ENCODE measurements at regions not wholly inside any gene's neighbourhood (a gene's known extent, or its start where the extent isn't known, plus 50 kb on each side); places are given as distances from the start of the nearest gene placed in this dataset.

DNA sequence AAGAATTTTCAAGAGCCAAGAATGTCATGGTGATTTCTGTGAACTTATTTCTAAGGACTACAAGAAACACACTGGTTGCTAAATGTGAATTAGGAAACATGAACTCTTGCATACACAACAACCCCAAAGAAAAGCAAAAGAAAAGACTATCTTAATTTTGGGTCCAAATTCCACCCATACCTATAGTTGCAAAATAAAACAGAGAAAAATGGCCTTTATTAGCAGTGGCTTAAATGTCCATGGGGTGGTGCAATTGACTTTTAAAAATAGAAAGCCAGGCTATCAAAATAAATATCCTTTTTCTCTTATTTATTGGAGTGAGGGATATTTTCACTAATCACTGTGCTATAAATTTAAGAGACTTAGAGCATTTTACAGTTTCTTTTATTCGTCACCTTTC, 80.9 kb upstream of the DPYD start:
- TF ChIP-seq, protein P1, sequence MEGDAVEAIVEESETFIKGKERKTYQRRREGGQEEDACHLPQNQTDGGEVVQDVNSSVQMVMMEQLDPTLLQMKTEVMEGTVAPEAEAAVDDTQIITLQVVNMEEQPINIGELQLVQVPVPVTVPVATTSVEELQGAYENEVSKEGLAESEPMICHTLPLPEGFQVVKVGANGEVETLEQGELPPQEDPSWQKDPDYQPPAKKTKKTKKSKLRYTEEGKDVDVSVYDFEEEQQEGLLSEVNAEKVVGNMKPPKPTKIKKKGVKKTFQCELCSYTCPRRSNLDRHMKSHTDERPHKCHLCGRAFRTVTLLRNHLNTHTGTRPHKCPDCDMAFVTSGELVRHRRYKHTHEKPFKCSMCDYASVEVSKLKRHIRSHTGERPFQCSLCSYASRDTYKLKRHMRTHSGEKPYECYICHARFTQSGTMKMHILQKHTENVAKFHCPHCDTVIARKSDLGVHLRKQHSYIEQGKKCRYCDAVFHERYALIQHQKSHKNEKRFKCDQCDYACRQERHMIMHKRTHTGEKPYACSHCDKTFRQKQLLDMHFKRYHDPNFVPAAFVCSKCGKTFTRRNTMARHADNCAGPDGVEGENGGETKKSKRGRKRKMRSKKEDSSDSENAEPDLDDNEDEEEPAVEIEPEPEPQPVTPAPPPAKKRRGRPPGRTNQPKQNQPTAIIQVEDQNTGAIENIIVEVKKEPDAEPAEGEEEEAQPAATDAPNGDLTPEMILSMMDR (IDR thresholded peaks at IDR 0.05; ENCODE audit: unreplicated experiment in 3 of 3), result peak in 1 of 3 experiments; percentile 11
- Mint-ChIP-seq H3K27me3 (ENCODE audit: low read depth) (no peaks in the 10 kb centered on the region), H3K27ac (no peak overlapping the region), H3K4me1 (no peaks in the 10 kb centered on the region), H3K4me3 (no peak overlapping the region), H3K9me3 (no peaks in the 10 kb centered on the region), H3K36me3 (ENCODE audit: low read depth) (no peaks in the 10 kb centered on the region)

DNA sequence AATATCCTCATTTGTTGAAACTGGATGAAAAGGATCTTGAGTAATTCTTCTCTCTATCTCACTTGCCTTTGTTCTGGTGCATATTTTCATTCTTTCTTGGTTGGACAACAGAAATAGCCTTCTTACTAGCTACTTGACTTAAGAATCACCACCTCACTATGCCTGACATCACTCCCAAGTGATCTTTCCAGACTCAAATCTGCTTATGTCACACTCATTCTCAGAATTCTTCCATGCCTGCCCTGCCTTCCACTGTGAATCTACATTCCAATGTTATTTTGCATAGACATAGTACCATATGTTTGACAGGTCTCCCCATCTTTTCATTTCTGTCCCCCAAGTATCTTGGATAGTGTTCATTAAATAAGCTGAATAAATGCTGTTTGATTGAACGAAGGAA, 78.5 kb upstream of the DPYD start:
- Mint-ChIP-seq H3K9me3 (no peaks in the 10 kb centered on the region), H3K4me1 (no peaks in the 10 kb centered on the region), H3K27me3 (ENCODE audit: low read depth) (no peaks in the 10 kb centered on the region), H3K4me3 (no peak overlapping the region), H3K36me3 (ENCODE audit: low read depth) (no peaks in the 10 kb centered on the region), H3K27ac (no peak overlapping the region)
- TF ChIP-seq, protein P1 (IDR thresholded peaks at IDR 0.05; ENCODE audit: unreplicated experiment in 3 of 3), result no peak

DNA sequence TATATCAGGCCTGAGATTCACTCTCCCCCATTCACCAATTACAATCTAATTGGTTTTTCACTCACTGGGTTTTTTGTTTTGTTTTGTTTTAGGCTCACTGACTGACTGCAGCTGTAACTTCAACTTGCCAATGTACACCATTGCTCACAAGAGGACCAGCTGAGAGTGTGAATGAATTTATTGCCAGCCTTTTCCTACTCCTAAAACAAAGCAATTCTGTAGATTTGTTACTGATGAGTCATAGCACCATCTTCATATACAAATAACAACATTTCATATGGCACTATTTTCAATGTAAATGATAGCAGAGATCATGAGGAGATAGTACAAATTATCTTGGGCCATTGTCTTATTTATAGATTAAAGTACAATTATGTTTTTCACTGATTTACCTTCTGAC, 76.0 kb upstream of the DPYD start:
- TF ChIP-seq, protein P1 (IDR thresholded peaks at IDR 0.05; ENCODE audit: unreplicated experiment in 3 of 3), result no peak
- H3K27ac Mint-ChIP-seq, result no peak overlapping the region
- H3K9me3 Mint-ChIP-seq, result no peaks in the 10 kb centered on the region
- H3K4me3 Mint-ChIP-seq, result no peak overlapping the region
- H3K4me1 Mint-ChIP-seq, result no peaks in the 10 kb centered on the region
- H3K36me3 Mint-ChIP-seq (ENCODE audit: low read depth), result no peaks in the 10 kb centered on the region
- H3K27me3 Mint-ChIP-seq (ENCODE audit: low read depth), result no peaks in the 10 kb centered on the region

DNA sequence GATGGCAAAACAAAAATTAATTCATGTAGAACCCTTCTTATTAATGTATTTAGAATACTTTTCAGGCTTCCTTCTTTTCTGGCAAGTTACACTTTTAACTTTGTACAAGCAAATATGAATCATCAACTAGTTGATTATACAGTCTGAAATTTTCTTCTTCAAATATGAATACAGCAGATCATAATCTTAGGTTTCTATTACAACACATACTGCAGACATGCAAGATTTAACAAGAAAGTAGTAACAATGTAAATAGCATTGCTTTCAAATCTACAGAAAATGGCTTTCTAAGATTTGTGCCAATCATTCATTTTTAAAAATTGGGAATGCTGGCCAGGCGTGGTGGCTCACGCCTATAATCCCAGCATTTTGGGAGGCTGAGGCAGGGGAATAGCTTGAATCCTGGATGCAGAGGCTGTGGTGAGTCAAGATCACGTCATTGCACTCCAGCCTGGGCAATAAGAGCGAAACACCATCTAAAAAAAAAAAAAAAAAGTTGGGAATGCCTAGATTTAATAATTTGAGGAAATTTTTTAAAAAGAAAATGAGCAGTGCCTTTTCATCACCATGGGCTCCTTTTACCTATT, 68.4 kb upstream of the DPYD start:
- TF ChIP-seq, protein P1 (IDR thresholded peaks at IDR 0.05; ENCODE audit: unreplicated experiment in 3 of 3), result no peak
- Mint-ChIP-seq H3K4me1 (no peaks in the 10 kb centered on the region), H3K27me3 (ENCODE audit: low read depth) (no peaks in the 10 kb centered on the region), H3K4me3 (no peak overlapping the region), H3K9me3 (no peaks in the 10 kb centered on the region), H3K27ac (no peak overlapping the region), H3K36me3 (ENCODE audit: low read depth) (no peaks in the 10 kb centered on the region)

DNA sequence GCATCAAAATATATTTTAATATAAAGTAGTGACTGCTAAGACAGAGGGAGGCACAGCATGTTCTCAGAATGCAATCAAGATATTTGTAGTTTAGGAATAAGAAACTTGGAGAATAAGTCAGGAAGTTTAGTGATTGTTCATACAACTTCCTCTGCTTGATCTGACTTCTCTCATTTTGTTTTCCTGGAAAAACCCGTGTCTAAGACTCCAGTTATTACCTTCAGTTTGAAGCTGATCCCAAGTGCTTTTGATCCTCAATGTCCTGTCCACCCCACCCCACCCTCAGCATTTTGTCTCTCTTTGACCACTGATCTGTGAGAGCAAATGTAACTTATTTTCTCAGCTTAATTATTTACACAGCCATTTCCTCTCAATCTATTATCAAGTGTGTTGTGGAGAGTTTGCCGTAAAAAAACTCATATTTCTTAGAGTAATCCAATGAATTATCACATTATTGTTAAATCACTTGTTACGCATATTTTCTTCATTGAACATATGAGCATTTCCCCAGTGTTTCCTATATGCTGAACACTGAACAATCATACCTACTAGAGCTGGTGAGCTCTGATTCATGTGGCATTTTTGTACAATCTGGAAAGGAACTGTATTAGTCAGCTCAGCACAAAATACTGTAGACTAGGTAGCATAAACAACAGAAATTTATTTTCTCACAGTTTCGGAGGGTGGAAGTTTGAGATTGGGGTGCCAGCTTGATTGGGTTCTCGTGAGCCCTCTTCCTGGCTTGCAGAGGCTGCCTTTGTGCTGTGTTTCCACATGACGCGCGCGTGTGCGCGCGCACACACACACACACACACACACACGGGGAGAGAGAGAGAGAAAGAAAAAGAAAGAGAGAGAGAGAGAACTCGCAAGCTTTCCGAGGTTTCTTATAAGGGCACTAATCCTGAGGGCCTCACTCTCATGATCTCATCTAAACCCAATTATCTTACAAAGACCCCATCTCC, 65.5 kb upstream of the DPYD start:
- Mint-ChIP-seq H3K36me3 (ENCODE audit: low read depth) (no peaks in the 10 kb centered on the region), H3K27me3 (ENCODE audit: low read depth) (no peaks in the 10 kb centered on the region), H3K4me1 (no peaks in the 10 kb centered on the region), H3K4me3 (no peak overlapping the region), H3K27ac (peak overlapping the region; percentile 33 to 62 (median 43)), H3K9me3 (no peaks in the 10 kb centered on the region)
- TF ChIP-seq, protein P1 (IDR thresholded peaks at IDR 0.05; ENCODE audit: unreplicated experiment in 3 of 3), result no peak

Data from nephron (organoid).